ENCODE measurements at regions not wholly inside any gene's neighbourhood (a gene's known extent, or its start where the extent isn't known, plus 50 kb on each side); places are given as distances from the start of the nearest gene placed in this dataset.
A peak's percentile ranks its signal among the peaks of the same experiment; 100 is the strongest.

GRCh38 chr4:125116431-125116830 lies 198.3 kb upstream of the FAT4 start:
- no TSS peak for BruUV-seq (replicated peaks)
- Histone ChIP-seq H3K9me2 (ENCODE audit: insufficient read depth) (no peaks in the 10 kb centered on the region; the same call in none of the 2 replicates), H3K4me2 (no peak overlapping the region), H3F3A (ENCODE audit: insufficient read depth, low read depth) (no peaks in the 10 kb centered on the region), H2AFZ (no peak overlapping the region), H3K36me3 (ENCODE audit: low read depth) (no peaks in the 10 kb centered on the region), H3K79me2 (ENCODE audit: low read depth) (no peaks in the 10 kb centered on the region), H3K27me3 (ENCODE audit: insufficient read depth, low read depth) (no peaks in the 10 kb centered on the region), H4K20me1 (ENCODE audit: insufficient read depth) (no peaks in the 10 kb centered on the region), H3K27ac (no peak overlapping the region), H3K4me1 (replicated peaks; ENCODE audit: insufficient read depth) (no peaks in the 10 kb centered on the region), H3K4me3 (no peak overlapping the region), H3K9me3 (ENCODE audit: insufficient read depth, low read depth) (no peaks in the 10 kb centered on the region)
- TF ChIP-seq EZH2 (IDR thresholded peaks at IDR 0.05; ENCODE audit: low read depth), result no peak
- no peak for TF ChIP-seq CTCF (conservative IDR thresholded peaks at IDR 0.05)
- DNase-seq, result no peak
- CTCF ChIA-PET, result no interaction called here
- POLR2A ChIA-PET (ENCODE audit: unreplicated experiment), result no interaction called here
- intact Hi-C loops (cut with micrococcal nuclease; ENCODE audit: unreplicated experiment), result no loop called here

- POLR2A ChIA-PET (ENCODE audit: unreplicated experiment), result no interaction called here
- no peaks in the 10 kb centered on the region for H3K9me3 ChIP-seq (ENCODE audit: insufficient read depth, low read depth)
- CTCF ChIA-PET, result no interaction called here
- no peaks in the 10 kb centered on the region for H3K4me1 ChIP-seq (replicated peaks; ENCODE audit: insufficient read depth)
- no peaks in the 10 kb centered on the region for H3K27me3 ChIP-seq (ENCODE audit: insufficient read depth, low read depth)
- DNase-seq, result peak; percentile 7 to 45
- TF ChIP-seq CTCF (conservative IDR thresholded peaks at IDR 0.05), result no peak
- no peak for TF ChIP-seq EZH2 (IDR thresholded peaks at IDR 0.05; ENCODE audit: low read depth)
- no peaks in the 10 kb centered on the region for H3K36me3 ChIP-seq (ENCODE audit: low read depth)
- no peaks in the 10 kb centered on the region; the same call in 1 of the 2 replicates for H3K9me2 ChIP-seq (ENCODE audit: insufficient read depth)
- no peaks in the 10 kb centered on the region for H3K79me2 ChIP-seq (ENCODE audit: low read depth)
- H3K4me2 ChIP-seq, result no peak overlapping the region
- H4K20me1 ChIP-seq (ENCODE audit: insufficient read depth), result no peaks in the 10 kb centered on the region
- no peaks in the 10 kb centered on the region for H3F3A ChIP-seq (ENCODE audit: insufficient read depth, low read depth)
- no TSS peak for BruUV-seq (replicated peaks)
- intact Hi-C loops (cut with micrococcal nuclease; ENCODE audit: unreplicated experiment), result no loop called here
- no peak overlapping the region for H3K27ac ChIP-seq
- no peak overlapping the region for H2AFZ ChIP-seq
- no peak overlapping the region for H3K4me3 ChIP-seq
Measured at GRCh38 chr4:125115941-125116340, 198.8 kb upstream of the FAT4 start.

DNA sequence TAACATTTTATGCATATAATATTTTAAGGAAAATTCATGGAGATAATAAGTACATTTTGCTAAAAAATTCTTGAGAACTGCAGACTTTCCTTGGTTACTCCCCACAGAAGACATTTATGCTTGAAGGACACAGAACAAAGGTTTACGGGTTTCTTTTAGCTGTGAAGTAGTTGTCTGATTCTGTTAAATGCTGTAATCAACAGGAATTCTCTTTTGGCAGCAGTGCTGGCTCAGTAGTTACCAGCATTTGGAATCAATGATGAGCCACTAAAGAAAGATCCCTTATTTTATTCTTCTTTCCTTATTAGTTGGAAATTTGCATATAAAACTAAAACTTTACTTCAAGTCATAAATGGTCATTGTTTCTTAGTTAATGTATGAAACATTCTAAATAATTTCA lies 199.3 kb upstream of the FAT4 start:
- ChIA-PET POLR2A (ENCODE audit: unreplicated experiment) (no interaction called here), CTCF (no interaction called here)
- no peak overlapping the region for H3K27ac ChIP-seq
- no peak for DNase-seq
- H3K4me1 ChIP-seq (replicated peaks; ENCODE audit: insufficient read depth), result no peaks in the 10 kb centered on the region
- no peak overlapping the region for H3K4me2 ChIP-seq
- intact Hi-C loops (cut with micrococcal nuclease; ENCODE audit: unreplicated experiment), result no loop called here
- BruUV-seq (replicated peaks), result no TSS peak
- TF ChIP-seq CTCF (conservative IDR thresholded peaks at IDR 0.05) (no peak), EZH2 (IDR thresholded peaks at IDR 0.05; ENCODE audit: low read depth) (no peak)
- no peak overlapping the region for H2AFZ ChIP-seq
- no peaks in the 10 kb centered on the region for H3K9me3 ChIP-seq (ENCODE audit: insufficient read depth, low read depth)
- no peaks in the 10 kb centered on the region for H4K20me1 ChIP-seq (ENCODE audit: insufficient read depth)
- no peaks in the 10 kb centered on the region for H3K79me2 ChIP-seq (ENCODE audit: low read depth)
- no peaks in the 10 kb centered on the region for H3F3A ChIP-seq (ENCODE audit: insufficient read depth, low read depth)
- no peaks in the 10 kb centered on the region for H3K36me3 ChIP-seq (ENCODE audit: low read depth)
- no peak overlapping the region for H3K4me3 ChIP-seq
- no peaks in the 10 kb centered on the region; the same call in 1 of the 2 replicates for H3K9me2 ChIP-seq (ENCODE audit: insufficient read depth)
- H3K27me3 ChIP-seq (ENCODE audit: insufficient read depth, low read depth), result no peaks in the 10 kb centered on the region
